AG09319 (cell line): ENCODE measurements at regions not wholly inside any gene's neighbourhood (a gene's known extent, or its start where the extent isn't known, plus 50 kb on each side); places are given as distances from the start of the nearest gene placed in this dataset.

Experiments used
- DNase-seq: peaks from one replicate; pipeline ENCODE4 v3.0.0-alpha.2; 2010; ENCODE audit warnings: low read depth; ENCODE audit errors: extremely low read depth
- CTCF ChIP-seq: IDR thresholded peaks from 2 replicates; pipeline ENCODE4 v1.5.1; 2011; ENCODE audit warnings: low read depth, mild to moderate bottlenecking, inconsistent platforms, low read length, moderate library complexity

- DNase-seq: no peak
- no peak for TF ChIP-seq CTCF
Measured at GRCh38 chr16:86325895-86326294, 184.4 kb upstream of the FOXF1 start.

GRCh38 chr16:86327321-86327720 is 183.0 kb upstream of the FOXF1 start:
- no peak for TF ChIP-seq CTCF

GRCh38 chr16:86330906-86331305 is 179.4 kb upstream of the FOXF1 start:
- no peak for TF ChIP-seq CTCF

More at GRCh38 chr16:86327321-86327720, 183.0 kb upstream of the FOXF1 start:
- DNase-seq: no peak

GRCh38 chr16:86334079-86334635 is 176.2 kb upstream of the FOXF1 start:
- DNase-seq: no peak
- no peak for TF ChIP-seq CTCF

More at GRCh38 chr16:86330906-86331305, 179.4 kb upstream of the FOXF1 start:
- no peak for DNase-seq

GRCh38 chr16:86335266-86336172 is 174.8 kb upstream of the FOXF1 start:
- no peak for DNase-seq
- TF ChIP-seq CTCF: no peak

- no peak for DNase-seq
- TF ChIP-seq CTCF: no peak
Measured at GRCh38 chr16:86337138-86337537, 173.2 kb upstream of the FOXF1 start.
